GM12865 (cell line): ENCODE measurements at regions not wholly inside any gene's neighbourhood (a gene's known extent, or its start where the extent isn't known, plus 50 kb on each side); places are given as distances from the start of the nearest gene placed in this dataset.

Experiments
- DNase-seq: peaks from one replicate; pipeline ENCODE4 v3.0.0; 2010; ENCODE audit warnings: low read depth
- H3K4me3 ChIP-seq: 2 replicates; pipeline ENCODE4 v1.5.1; 2011; ENCODE audit warnings: mild to moderate bottlenecking, low read depth, low read length, control low read depth
- CTCF ChIP-seq: IDR thresholded peaks from 2 replicates; pipeline ENCODE4 v1.5.1; 2011; ENCODE audit warnings: low read length, control low read depth, low read depth, inconsistent platforms; ENCODE audit not compliant: insufficient read depth; ENCODE audit errors: missing control alignments

DNA sequence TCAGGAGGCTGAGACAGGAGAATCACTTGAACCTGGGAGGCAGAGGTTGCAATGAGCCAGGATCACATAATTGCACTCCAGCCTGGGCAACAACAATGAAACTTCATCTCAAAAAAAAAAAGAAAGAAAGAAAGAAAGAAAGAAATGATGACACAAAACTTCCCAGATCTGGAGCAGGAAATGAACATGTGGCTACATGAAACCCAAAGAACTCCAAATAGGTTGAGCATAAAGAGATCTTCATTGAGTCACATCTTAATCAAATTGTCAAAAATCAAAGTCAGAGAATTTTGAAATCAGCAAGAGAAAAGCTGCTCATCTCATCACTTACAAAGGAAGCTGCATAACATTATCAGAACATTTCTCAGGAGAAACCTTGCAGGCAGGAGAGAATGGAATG lies 247.0 kb downstream of the IBTK start:
- no peak for DNase-seq
- TF ChIP-seq CTCF = no peak

GRCh38 chr6:81999826-82000225 lies 247.3 kb upstream of the TENT5A start:
- H3K4me3 ChIP-seq = no peak overlapping the region

More for the DNA sequence above, 247.0 kb downstream of the IBTK start:
- no peak overlapping the region for H3K4me3 ChIP-seq

DNA sequence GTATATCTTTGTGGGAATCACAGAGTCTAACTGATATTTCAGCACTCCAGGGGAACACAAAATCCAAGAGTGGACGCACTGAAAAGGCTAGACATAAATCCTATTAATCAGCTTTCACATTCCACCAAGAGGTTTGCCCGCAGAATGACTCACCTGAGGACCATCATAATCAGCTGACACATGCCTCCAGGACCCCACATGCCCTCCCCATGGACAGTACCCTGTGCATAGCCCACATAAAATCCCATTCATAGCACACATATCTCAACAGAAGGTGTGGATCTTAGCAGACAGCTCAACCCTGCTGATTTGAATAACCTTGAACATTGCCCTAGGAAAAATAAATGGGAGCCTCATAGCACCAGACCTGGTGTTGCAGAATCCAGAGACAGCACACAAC lies 246.8 kb upstream of the TENT5A start:
- no peak for TF ChIP-seq CTCF
- no peak for DNase-seq
- H3K4me3 ChIP-seq = no peak overlapping the region

More at GRCh38 chr6:81999826-82000225, 247.3 kb upstream of the TENT5A start:
- no peak for TF ChIP-seq CTCF
- no peak for DNase-seq

- no peak for DNase-seq
- no peak for TF ChIP-seq CTCF
- H3K4me3 ChIP-seq = no peak overlapping the region
Observed at GRCh38 chr6:81998432-81998831, 246.0 kb upstream of the TENT5A start.

DNA sequence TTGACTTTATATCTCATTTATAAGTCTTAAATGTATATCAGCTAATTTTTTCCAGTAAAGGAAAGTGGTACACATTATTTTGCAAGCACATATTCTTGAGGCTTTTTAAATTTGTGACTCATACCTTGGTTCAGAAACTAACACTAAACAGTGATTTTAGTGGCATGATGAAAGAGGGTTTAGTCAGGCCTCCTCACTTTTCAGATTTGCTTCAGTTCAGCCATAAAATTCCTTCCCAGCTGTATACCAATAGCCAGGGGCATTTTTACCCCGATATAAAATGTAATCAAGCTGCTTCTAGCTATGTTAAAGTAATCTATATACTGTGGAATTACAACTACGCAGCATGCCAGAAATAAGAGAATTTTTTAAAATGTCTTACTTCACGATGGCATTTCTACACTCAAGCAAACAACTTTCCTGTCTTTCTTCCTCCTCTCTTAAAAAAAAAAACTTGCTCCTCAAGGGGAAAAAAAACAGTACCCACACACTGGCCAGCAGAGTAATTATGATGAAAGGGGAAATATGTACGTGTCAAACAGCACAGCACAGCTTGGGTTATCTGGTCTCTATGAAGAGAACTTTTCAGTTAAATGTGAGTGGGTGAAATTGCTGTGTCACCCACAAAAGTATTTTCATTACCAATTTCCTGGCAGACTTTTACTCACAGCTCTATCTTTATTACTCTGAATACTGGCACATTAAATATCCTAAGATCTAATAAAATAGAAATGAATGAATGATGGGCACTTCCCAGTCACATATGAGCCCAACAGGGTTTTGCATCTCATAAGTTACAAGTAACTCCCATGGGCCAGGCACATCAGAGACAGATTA lies 244.8 kb upstream of the TENT5A start:
- no peak for TF ChIP-seq CTCF
- DNase-seq = peak; percentile 40
- H3K4me3 ChIP-seq = no peak overlapping the region

- TF ChIP-seq CTCF = no peak
- peak; percentile 55 for DNase-seq
- no peak overlapping the region for H3K4me3 ChIP-seq
Observed at GRCh38 chr6:81996414-81996813, 243.9 kb upstream of the TENT5A start.
